ENCODE measurements at regions not wholly inside any gene's neighbourhood (a gene's known extent, or its start where the extent isn't known, plus 50 kb on each side); places are given as distances from the start of the nearest gene placed in this dataset.

GRCh38 chr6:145119081-145119480, 616.2 kb downstream of the EPM2A start:
- Histone ChIP-seq H3K27me3 (no peaks in the 10 kb centered on the region), H3K9me3 (no peaks in the 10 kb centered on the region), H3K36me3 (no peaks in the 10 kb centered on the region), H3K4me1 (no peaks in the 10 kb centered on the region), H3K4me3 (no peak overlapping the region), H3K27ac (no peak overlapping the region)
- DNase-seq (ENCODE audit: low spot score in 2 of 2): no peak
- intact Hi-C loops (cut with DNase I): no loop called here
- TF ChIP-seq CTCF (IDR thresholded peaks at IDR 0.05): no peak

GRCh38 chr6:145132709-145133108, 602.6 kb downstream of the EPM2A start:
- TF ChIP-seq CTCF (IDR thresholded peaks at IDR 0.05): no peak
- Histone ChIP-seq H3K27ac (no peak overlapping the region), H3K9me3 (no peaks in the 10 kb centered on the region), H3K27me3 (no peaks in the 10 kb centered on the region), H3K4me3 (no peak overlapping the region), H3K36me3 (no peaks in the 10 kb centered on the region), H3K4me1 (no peaks in the 10 kb centered on the region)
- intact Hi-C loops (cut with DNase I): no loop called here
- no peak for DNase-seq (ENCODE audit: low spot score in 2 of 2)

- Histone ChIP-seq H3K36me3 (no peaks in the 10 kb centered on the region), H3K4me3 (no peak overlapping the region), H3K9me3 (no peaks in the 10 kb centered on the region), H3K27ac (no peak overlapping the region), H3K27me3 (no peaks in the 10 kb centered on the region), H3K4me1 (no peaks in the 10 kb centered on the region)
- intact Hi-C loops (cut with DNase I): no loop called here
- TF ChIP-seq CTCF (IDR thresholded peaks at IDR 0.05): no peak
- DNase-seq (ENCODE audit: low spot score in 2 of 2): no peak
These were observed 599.6 kb downstream of the EPM2A start for GRCh38 chr6:145135702-145136101.

GRCh38 chr6:145137425-145137824, 597.9 kb downstream of the EPM2A start:
- H3K27ac ChIP-seq: no peak overlapping the region
- H3K27me3 ChIP-seq: no peaks in the 10 kb centered on the region
- no peaks in the 10 kb centered on the region for H3K9me3 ChIP-seq
- H3K36me3 ChIP-seq: no peaks in the 10 kb centered on the region
- no peaks in the 10 kb centered on the region for H3K4me1 ChIP-seq
- DNase-seq (ENCODE audit: low spot score in 2 of 2): no peak
- no peak overlapping the region for H3K4me3 ChIP-seq
- intact Hi-C loops (cut with DNase I): no loop called here
- TF ChIP-seq CTCF (IDR thresholded peaks at IDR 0.05): no peak

- no peaks in the 10 kb centered on the region for H3K36me3 ChIP-seq
- DNase-seq (ENCODE audit: low spot score in 2 of 2): no peak
- H3K27ac ChIP-seq: no peak overlapping the region
- H3K4me3 ChIP-seq: no peak overlapping the region
- no peaks in the 10 kb centered on the region for H3K27me3 ChIP-seq
- no peaks in the 10 kb centered on the region for H3K9me3 ChIP-seq
- intact Hi-C loops (cut with DNase I): no loop called here
- no peaks in the 10 kb centered on the region for H3K4me1 ChIP-seq
- TF ChIP-seq CTCF (IDR thresholded peaks at IDR 0.05): no peak
These were observed 596.7 kb downstream of the EPM2A start for GRCh38 chr6:145138469-145139139.

All from ascending aorta (tissue), 2 donors.